ENCODE measurements at regions not wholly inside any gene's neighbourhood (a gene's known extent, or its start where the extent isn't known, plus 50 kb on each side); places are given as distances from the start of the nearest gene placed in this dataset.

DNA sequence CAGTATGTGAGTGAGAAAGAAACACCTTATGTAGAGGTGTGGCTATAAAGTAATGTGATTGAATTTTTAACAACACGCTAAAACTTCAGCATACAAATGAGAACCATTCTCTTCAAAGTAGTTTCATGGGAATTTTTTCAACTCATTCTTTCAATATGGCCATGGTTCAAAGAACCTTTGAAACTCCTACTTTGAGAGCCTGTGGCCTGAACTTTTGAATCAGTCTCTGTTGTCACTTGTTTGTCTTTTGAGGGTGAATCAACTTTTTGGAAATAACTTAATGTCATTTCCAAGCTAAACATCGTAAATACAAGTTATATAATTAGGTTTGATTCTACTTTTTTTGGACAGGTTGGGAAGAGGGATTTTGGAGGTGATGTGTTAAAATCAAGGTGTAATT is 49.9 kb upstream of the CASK start:
- ATAC-seq (ENCODE audit: low read depth) (no peak), DNase-seq (no peak)
- no peaks in the 10 kb centered on the region for H3K9me3 Mint-ChIP-seq
- ChIA-PET POLR2A (no interaction called here), CTCF (no interaction called here)
- H3K36me3 Mint-ChIP-seq (ENCODE audit: low read depth): no peaks in the 10 kb centered on the region
- no peak overlapping the region for H3K4me3 Mint-ChIP-seq
- no peaks in the 10 kb centered on the region for H3K4me1 Mint-ChIP-seq
- peaks cover 2% of the 10 kb centered on the region for H3K27me3 Mint-ChIP-seq
- H3K27ac Mint-ChIP-seq: no peak overlapping the region
- TF ChIP-seq, protein P1, sequence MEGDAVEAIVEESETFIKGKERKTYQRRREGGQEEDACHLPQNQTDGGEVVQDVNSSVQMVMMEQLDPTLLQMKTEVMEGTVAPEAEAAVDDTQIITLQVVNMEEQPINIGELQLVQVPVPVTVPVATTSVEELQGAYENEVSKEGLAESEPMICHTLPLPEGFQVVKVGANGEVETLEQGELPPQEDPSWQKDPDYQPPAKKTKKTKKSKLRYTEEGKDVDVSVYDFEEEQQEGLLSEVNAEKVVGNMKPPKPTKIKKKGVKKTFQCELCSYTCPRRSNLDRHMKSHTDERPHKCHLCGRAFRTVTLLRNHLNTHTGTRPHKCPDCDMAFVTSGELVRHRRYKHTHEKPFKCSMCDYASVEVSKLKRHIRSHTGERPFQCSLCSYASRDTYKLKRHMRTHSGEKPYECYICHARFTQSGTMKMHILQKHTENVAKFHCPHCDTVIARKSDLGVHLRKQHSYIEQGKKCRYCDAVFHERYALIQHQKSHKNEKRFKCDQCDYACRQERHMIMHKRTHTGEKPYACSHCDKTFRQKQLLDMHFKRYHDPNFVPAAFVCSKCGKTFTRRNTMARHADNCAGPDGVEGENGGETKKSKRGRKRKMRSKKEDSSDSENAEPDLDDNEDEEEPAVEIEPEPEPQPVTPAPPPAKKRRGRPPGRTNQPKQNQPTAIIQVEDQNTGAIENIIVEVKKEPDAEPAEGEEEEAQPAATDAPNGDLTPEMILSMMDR (IDR thresholded peaks at IDR 0.05): no peak
- intact Hi-C loops (cut with micrococcal nuclease): no loop called here

All from activated B cell treated with CpG ODN at 0.5 μM for 24 hours (primary cell).